HG02885 (cell line): ENCODE measurements at regions not wholly inside any gene's neighbourhood (a gene's known extent, or its start where the extent isn't known, plus 50 kb on each side); places are given as distances from the start of the nearest gene placed in this dataset.
"Not testable (repeated sequence)": the region's sequence is repeated elsewhere in the genome, so short reads cannot be mapped to it uniquely, and the experiment has no call there.

ENCODE experiments used
- ATAC-seq: cut with Tn5 transposase; IDR thresholded peaks from one replicate; pipeline ENCODE4 v1.9.1; 2021; ENCODE audit warnings: mild to moderate bottlenecking; ENCODE audit not compliant: unreplicated experiment, poor library complexity

DNA sequence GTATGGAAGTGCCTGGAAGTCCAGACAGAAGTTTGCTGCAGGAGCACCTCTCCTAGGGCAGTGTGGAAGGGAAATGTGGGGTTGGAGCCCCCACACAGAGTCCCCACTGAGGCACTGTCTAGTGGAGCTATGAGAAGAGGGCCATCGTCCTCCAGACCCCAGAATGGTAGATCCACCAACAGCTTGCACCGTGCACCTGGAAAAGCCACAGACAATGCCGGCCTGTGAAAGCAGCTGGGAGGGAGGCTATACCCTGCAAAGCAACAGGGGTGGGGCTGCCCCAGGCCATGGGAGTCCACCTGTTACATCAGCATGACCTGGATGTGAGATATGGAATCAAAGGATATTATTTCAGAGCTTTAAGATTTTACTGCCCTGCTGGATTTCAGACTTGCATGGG is 551.4 kb downstream of the PPP4R3C start:
- not testable (repeated sequence) for ATAC-seq

DNA sequence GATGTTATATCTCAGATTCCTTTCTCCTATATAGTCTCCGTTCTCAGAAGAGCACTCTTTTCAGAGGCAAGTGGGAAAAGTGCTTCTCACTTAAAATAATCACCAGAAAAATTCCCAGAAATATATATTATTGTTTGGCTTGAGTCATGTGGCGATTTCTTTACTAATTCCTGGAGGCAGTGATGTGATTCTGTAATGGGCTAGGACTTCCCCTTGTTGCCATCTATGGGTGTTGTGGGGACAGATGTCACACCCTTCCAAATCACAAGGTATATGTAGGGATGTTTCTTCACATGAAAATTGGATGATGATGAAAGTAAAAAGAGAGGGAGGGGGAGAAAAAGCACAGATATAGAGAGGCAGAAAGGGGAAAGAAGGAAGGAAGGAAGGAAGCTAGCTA is 553.4 kb downstream of the PPP4R3C start:
- peak; percentile 63 for ATAC-seq

DNA sequence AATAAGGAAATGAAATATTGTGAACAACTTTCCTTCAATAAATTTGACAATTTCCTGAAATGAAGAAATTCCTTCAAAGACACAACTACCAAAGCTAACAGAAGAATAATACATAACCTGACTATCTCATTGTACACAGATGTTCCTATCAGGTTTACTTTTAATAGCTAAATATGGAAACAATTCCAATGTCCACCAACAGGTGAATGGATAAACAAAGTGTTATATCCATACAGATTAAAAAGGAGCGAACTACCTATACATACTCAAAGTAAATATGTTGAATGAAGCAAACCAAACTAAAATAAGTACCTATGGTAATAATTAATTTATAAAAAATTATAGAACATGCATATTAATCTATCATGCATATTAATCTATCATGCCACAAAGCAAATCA is 554.9 kb downstream of the PPP4R3C start:
- ATAC-seq, result no peak

DNA sequence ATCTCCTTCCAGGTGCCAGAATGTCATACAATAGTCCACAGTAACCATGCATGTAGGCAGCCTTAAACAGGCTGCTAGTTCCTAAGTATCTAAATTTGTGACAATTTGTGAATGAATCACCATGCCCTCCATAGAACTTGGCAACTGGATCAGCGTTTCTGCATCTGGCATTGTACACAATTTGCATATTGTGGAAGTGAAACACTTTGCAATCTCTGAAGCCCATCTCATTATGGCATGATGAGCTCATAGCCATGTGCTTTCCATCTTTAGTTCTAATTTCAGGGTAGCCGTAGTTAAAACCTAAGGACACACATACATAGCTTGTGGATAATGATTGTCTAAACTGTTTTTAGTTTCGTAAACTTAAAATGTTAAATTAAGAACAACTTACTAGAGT is 573.6 kb downstream of the PPP4R3C start:
- ATAC-seq, result no peak

DNA sequence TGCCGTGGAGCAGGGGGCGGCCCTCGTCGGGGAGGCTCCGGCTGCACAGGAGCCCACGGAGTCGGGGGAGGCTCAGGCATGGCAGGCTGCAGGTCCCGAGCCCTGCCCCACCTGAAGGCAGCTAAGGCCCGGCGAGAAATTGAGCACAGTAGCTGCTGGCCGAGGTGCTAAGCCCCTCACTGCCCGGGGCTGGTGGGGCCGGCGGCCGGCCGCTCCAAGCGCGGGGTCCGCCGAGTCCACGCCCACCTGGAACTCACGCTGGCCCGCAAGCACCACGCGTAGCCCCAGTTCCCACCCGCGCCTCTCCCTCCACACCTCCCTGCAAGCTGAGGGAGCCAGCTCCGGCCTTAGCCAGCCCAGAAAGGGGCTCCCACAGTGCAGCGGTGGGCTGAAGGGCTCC is 589.4 kb downstream of the PPP4R3C start:
- no peak for ATAC-seq

DNA sequence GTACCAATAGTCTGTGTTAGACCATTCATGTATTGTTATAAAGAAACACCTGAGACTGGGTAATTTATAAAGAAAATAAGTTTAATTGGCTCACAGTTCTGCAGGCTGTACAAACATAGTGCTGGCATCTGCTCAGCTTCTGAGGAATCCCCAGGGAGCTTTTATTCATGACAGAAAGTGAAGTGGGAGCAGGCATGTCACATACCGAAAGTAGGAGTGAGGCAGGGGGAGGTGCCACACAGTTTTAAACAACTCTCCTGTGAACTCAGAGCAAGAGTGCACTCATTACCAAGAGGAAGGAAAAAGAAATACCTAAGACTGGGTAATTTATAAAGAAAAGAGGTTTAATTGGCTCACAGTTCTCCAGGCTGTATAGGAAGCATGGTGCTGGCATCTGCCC is 591.2 kb downstream of the PPP4R3C start:
- no peak for ATAC-seq

DNA sequence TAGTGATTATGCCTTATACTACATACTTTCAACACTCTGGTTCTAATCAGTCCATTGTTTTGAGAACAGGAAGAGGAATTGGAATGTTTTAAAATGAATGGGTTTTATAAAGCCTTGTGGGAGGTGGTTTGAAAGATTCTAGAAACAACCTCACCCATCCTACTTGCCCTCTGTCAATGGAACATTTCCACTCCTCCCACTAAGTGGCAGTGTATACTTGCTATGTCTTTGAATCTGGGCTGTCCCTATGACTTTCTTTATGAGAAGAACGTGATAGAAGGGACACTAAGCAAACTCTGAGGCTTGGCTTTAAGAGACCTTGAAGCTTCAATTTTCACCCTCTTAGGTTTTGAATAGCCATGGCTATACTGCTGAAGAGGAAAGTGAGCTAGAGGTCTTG is 611.2 kb downstream of the PPP4R3C start:
- no peak for ATAC-seq

DNA sequence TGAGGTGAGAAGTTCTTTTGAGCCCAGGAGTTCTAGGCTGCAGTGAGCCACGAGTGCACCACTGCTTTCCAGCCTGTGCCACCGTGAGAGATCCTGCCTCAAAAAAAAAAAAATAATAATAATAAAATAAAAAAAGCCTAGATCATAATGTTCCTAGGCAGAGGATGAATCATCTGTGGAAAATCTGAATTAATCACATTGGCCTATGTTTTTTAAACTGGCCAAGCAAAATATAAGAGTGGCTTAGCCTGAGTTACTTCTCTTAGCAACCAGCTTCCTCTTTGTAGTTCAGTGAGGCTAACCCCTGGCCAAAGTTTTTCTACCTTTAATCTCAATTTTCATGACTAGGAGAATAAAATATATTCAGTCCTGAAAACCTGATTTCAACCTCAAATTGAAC is 614.6 kb downstream of the PPP4R3C start:
- ATAC-seq, result no peak

DNA sequence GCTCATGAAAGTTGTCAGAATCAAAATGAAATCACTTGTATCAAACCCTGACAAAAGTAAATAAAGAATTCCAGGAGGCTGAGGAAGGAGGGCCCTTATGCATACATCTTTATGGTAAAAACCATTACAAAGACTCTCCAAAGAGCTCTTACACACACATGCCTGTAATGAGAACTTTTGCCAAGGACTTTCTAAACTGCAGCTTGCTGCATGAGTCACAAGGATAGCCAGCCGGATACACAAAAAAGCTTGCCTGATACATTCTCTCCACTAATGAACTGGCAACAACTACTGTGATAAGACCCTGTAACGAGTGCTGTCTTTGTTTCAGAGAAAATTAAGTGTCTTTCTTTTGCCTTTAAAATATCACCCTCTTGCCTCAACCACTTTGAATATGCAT is 618.1 kb downstream of the PPP4R3C start:
- ATAC-seq, result no peak

DNA sequence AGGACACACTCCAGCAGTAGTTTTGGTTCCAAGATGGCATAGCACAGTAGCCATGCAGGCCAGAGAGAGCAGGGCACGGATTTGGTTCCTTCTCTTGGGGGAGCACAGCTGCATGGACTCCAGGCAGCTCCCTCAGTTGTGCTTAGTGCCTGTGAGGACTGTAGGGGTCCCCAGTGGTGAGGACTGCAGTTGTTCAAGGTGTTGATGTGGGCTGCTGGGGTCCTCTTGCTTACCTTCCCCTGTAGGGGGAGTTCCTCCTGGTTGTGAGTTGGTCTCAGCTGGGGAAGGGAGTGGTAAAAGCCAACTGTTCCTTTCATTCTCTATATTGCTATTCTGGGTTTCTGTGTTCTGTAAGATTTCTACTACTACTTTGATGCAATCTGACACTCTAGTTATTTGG is 606.5 kb downstream of the MAGEB5 start:
- no peak for ATAC-seq

DNA sequence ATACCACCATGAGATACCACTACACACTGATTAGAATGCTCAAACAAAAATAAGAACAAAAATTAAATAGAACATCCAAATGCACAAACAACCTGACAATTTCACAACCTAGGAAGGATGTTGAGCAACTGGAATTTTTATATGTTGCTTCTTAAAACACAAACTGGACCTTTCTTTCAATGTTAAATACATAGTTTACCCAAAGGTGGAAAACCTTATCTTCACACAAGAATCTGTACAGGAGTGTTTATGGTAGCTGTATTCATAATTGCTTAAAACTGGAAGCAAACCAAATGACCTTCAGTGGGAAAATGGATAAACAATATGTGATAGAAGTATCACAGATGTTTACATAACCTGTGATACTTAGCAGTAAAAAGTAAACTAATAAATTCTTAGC is 573.8 kb downstream of the MAGEB5 start:
- ATAC-seq, result no peak

DNA sequence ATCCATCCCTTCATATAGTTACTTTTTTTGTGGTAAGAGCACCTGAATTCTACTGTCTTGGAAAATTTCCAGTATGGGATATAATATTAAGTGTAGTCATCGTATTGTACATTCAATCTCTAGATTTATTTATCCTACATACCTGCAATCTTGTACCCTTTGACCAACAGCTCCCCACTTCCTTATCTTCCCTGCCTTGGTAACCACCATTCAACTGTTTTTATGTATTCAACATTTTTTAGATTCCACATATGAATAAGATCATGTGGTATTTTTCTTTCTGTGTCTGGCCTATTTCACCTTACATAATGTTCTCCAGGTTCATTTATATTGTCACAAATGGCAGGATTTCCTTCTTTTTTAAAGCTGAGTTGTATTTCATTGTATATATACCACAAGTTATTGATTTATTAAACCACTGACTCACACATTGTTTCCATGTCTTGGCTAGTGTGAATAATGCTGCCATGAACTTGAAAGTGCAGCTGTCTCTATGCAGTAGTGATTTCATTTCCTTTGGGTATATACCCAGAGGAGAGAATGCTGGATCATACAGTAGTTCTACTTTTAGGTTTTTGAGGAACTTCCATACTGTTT is 572.5 kb downstream of the MAGEB5 start:
- ATAC-seq, result no peak

DNA sequence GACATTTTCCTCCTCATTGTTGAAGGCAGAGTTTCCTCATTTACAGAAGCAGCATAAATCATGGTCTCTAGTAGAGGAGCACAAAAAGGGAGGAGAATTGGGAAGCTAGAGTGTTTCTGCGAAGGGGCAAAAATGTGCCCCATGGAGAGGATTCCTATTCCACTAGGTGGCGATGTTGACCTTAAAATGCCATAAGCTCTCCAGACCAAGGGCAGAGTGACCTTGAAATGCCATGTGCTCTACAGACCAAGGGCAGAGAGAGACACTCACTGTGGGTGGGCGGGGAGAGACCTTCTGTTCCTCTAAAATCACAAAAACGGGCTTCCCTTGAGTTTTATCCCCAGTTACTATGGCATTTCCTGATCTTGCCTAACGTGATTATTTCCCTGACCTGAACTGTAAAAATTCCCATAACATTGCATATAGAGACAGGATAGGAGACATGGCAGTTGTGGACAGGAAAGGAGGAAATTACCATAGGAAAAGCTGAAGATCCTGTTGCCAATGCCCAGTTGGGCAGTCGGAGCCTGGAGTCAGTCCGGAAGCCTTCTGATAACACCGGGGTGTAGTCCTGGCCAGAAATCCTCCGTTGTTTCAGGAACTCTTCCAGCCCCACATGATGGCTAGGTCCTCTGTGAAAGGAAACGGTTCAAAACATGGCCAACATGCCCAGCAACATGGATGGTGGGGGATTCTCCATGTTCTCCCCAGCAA is 567.7 kb downstream of the MAGEB5 start:
- peak; percentile 94 for ATAC-seq

DNA sequence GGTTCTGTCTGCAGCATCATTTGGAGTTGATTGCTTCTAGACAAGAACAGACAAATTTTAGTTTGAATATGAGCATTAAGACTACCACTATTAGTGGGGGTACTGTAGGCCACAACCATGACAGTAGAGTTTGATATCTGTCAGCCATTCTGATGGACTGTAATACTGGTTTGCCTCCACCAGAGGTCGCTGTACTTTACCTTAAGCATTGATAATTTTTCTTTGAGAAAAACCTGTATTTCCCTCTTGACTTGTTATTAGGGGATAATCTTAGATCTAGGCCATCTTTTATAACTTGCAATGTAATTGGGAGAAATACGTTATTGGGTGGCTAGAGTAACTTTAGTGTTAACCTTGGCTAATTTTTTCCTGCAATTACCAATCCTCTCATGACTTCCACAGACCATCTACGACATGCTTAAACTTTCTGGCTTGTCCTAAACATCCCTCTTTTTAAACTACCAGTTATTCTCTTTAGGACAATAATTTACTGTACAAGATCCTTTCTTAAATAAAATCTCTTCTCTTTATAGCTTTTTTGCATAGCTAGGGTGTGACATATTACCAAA is 562.4 kb downstream of the MAGEB5 start:
- no peak for ATAC-seq

DNA sequence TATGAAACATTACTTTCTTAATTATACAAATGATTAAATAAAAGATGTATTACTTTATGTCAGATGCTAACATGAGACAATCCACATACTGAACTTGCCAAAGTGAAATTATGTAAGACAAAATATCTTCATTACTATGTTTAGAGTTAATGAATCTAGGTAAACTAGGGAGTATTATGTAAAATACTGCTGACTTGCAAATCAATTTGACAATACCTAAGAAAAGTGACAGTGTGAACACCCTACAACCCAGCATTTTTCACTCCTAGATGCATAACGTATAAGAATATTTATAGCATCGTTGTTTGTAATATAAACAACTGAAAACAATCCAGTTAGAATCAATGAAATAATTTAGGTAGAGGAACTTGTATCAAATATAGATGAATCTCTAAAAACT is 546.3 kb downstream of the MAGEB5 start:
- ATAC-seq, result no peak

DNA sequence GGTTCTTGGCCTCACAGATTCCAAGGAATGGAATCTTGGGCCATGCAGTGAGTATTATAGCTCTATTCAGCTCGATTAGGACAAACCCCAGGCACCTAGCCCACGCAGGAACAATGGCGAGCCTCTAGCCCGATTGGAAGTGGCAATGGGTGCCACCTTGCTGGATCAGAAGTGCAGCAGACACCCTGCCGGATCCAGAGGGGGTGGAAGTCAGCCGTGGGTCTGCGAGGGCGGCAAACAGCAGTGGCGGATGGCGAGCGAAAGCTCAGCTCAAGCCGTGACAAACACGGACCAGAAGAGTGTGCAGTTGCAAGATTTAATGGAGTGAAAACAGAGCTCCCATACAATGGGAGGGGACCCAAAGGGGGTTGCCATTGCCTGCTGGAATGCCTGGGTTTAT is 539.8 kb downstream of the MAGEB5 start:
- ATAC-seq, result not testable (repeated sequence)

DNA sequence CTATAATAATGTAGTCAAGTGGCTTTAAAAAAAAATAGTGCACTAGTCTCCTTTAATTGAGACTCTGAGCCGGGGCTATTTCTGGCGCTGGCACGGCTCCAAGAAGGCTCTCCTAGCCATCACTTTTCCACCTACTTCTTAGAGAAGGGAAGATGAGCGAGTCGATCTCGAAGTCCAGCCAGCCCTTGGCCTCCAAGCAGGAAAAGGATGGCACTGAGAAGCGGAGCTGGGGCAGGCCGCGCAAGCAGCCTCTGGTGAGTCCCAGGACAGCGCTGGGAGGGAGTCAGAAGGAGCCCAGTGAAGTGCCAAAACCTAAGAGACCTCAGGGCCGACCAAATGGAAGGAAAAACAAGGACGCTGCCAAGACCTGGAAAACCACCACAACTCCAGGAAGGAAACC is 531.9 kb downstream of the MAGEB5 start:
- no peak for ATAC-seq

DNA sequence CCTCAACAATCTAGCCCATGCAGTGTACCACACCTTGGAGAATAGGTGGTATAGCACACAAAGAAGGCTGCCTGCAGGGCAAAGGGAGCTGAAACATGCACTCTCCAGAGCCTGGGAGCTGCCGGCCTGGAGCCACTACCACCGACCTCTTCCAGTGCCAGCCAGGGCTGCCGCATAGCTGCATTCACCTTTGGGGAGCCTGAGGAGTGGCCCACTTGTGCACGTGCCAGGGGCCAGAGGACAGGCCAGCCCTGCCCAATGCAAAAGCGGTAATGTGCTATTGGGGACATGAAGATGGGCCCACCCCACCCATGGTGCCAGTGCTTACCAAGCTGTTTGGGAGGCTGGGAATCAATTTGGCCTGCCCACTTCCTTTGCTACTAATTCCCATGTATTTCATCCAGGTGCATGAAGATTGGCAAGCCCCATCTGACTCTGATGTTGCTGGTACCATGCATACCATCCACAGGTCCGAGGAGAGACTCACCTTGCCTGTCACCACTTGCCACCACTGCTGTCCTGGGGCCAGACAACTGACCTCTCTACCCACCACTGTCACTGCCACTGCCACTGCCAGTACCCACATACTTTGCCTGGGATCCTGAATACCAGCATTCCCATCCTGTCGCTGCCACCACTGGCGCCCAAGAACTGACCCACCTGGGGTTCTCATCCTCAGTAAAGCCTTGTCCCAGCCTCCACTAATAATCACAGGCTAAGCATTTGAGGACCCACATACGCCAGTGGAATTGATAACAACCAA is 506.9 kb downstream of the MAGEB5 start:
- no peak for ATAC-seq

DNA sequence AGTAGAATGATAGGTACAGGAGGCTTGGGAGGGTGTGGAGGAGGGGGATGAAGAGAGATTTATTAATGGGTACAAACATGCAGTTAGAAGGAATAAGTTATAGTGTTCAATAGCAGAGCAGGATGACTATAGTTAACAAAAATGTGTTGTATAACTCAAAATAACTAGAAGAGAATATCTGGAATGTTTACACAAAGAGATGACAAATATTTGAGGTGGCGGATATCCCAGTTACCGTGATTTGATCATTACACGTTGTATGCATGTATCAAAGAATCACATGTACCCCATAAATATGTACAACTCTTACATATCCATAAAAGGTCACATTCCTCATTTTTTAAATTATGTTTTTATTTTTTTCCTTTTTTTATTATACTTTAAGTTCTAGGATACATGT is 456.6 kb downstream of the MAGEB5 start:
- no peak for ATAC-seq

DNA sequence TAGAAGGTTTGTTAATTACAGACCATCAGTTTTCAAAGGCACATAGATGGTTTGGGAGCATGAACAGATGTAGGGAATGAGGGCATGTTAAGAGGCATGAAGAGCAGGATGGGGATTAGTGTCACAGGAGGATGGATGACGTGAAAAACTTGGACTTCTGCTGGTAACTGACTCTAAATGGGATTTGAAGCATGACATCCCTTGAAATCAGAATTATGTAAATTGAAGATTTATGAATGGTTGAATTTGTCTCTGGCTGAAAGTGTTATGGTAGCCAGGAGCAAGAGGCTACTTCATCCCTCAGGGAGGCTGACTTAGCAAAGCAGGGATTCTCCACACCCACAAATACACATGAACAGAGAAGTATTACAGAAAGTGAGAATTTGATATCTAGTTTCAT is 454.6 kb downstream of the MAGEB5 start:
- no peak for ATAC-seq

DNA sequence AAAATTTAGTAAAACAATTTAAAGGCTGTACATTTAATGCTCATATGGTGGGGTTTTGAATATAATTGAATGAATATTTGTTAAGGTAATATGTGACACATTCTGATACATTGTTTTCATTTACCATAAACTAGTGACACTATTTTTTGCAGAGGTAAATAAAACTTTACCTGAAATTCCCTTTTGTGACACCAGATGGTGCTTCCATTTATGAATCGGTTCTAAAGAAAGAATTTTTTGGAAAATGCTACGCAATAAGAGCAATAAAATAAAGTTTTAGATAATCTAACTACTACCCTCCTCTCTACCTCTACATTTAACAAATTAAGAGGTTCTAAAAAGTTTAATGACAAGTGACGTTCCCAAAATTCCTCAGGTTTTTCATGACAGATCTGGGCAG is 448.9 kb downstream of the MAGEB5 start:
- ATAC-seq, result no peak
